ENCODE measurements at regions not wholly inside any gene's neighbourhood (a gene's known extent, or its start where the extent isn't known, plus 50 kb on each side); places are given as distances from the start of the nearest gene placed in this dataset.

DNA sequence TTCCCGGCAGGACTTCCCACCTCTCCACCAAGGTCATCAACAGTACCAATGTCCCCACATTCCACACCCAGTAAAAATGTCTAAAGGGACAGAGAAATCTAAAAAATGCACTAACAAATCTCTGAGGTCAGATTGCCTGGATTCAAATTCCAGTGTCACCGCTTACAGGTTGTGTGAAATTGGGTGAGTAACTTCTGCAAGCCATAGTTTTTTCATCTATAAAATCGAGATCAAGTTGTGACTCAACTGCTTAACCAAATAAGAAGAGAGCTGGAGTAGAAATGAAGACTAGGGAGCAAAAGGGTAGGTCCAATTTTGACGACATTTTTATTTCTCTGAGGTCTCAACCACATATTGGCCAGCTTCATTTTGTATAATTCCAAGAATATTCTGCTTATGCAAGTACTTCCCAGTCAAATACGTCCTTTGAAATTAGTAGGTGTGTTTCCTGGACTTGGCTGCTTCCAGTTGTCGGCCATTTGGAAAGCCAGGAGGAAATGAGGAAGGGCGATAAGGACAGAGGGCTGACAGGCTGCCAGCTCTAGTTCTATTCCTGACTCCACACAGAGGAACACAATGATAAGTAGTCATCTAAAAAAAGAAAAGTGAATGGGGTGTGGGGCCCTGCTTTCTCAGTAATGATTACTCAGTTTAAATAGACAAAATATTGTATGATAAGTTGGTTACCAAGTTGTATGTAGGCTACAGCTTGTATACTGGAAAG lies 57.7 kb upstream of the ZC3H11B start:
- no peak for DNase-seq (ENCODE audit: low read depth in 2 of 3, low spot score in 1 of 3)

GRCh38 chr1:219669556-219669955 lies 56.7 kb upstream of the ZC3H11B start:
- DNase-seq (ENCODE audit: low read depth in 2 of 3, low spot score in 1 of 3) = no peak

DNA sequence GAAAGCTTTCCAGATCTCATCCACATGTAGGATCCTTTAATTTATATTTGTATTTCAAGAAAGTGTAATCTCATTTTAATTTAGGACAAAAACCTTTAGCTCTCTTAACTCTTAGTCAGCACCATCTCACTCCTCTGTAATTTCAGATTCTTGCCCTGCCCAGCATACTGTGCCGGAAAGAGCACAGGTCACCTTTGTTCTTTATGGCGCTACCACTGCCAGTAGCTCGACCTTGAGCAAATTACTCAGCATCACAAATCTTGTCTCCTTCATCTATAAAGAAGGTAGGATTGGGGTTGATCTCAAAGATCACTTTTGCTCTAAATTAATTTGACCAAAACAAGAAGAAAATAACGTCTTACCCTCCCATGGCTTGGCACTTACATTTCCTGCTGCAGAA lies 56.1 kb upstream of the ZC3H11B start:
- DNase-seq (ENCODE audit: low read depth in 2 of 3, low spot score in 1 of 3) = no peak

- DNase-seq (ENCODE audit: low read depth in 2 of 3, low spot score in 1 of 3) = no peak
Measured at GRCh38 chr1:219668446-219668845, 55.5 kb upstream of the ZC3H11B start.

DNA sequence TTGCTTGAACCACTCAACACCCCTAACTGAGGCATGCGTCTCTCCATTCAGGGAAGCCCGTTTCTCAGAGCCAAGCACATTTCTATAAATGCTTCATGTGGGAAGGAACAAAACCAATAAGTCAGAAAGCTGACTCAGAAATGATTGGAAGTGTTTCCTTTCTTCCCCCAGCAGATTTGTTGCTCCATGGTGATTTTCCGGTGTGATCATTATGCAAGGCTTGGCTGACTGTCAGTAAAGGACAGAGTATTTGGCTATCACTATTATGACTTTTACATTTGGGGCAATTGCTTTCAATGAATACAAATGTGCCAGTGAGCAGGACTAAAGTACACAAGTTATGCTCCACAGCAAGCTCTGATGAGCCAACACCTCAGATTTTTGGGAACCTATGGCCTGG lies 53.3 kb upstream of the ZC3H11B start:
- no peak for DNase-seq (ENCODE audit: low read depth in 2 of 3, low spot score in 1 of 3)

DNA sequence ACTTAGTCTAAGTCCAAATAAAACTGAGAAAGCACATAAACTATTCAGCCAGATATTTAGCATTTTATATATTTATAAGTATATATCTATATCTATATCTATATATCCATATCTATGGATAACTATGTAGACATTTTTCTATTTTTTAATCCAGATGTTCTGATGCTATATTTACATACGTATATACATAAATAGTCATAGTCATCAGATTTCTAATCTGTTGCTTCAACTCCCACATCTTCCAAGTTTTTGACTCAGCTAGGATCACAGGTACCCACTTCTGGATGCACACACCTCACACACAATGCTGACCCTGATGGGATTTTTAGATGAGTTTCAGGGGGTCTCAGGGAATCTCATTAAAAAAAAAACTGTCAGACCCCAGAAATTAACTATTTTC lies 52.2 kb upstream of the ZC3H11B start:
- no peak for DNase-seq (ENCODE audit: low read depth in 2 of 3, low spot score in 1 of 3)

DNA sequence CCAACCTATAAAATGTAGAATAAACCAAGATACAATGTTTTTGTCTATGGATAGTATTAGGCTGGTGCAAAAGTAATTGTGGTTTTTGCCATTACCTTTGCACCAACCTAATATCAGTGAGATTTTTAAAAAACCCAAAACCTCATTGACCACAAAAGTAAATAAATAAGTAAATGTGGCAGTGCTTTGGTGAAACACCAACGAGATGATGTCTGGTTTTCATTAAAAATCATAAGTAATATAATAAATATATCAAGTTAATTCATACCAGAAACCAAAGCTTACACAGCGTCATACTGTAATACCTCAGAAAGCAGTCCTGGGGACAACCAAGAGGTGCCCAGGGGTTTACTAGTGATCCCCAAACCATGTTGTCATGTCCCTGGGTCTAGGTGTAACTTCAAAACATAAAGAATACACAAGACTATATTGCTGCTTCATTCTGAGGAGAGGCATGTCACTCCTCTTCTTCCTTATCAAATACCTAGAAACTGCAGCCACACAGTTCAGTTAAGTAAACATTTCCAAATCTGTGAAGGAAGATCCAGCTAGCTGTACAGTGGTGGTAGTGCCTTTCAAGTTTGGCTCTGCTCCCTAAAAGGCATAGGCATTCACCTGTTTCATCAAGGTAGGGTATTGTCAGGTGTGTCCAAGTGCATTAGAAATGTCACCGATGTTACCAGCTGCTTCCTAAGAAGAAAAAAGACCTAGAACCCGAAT lies 51.6 kb upstream of the ZC3H11B start:
- no peak for DNase-seq (ENCODE audit: low read depth in 2 of 3, low spot score in 1 of 3)

All from stimulated activated CD4-positive, alpha-beta T cell treated with anti-CD3 and anti-CD28 coated beads, Interleukin-12 subunit alpha, Interleukin-12 subunit beta, amount 100 ng/mL, for 48 hours (primary cell).